Nephron (organoid): ENCODE measurements at regions not wholly inside any gene's neighbourhood (a gene's known extent, or its start where the extent isn't known, plus 50 kb on each side); places are given as distances from the start of the nearest gene placed in this dataset.

ENCODE experiments used
- H3K27ac Mint-ChIP-seq, 3 experiments: 2 replicates each; pipeline ENCODE4 v1.8.0; 2020; ENCODE audit warnings: mixed read lengths in 3 of 3, mild to moderate bottlenecking in 2 of 3, moderate library complexity in 1 of 3
- H3K27me3 Mint-ChIP-seq: 2 replicates; pipeline ENCODE4 v1.8.0; 2021; ENCODE audit warnings: low read depth, mild to moderate bottlenecking, moderate library complexity, mixed read lengths
- H3K36me3 Mint-ChIP-seq: 2 replicates; pipeline ENCODE4 v1.8.0; 2020; ENCODE audit warnings: low read depth, mixed read lengths
- H3K4me1 Mint-ChIP-seq: 2 replicates; pipeline ENCODE4 v1.8.0; 2020; ENCODE audit warnings: mixed read lengths
- H3K4me3 Mint-ChIP-seq, 3 experiments: 2 replicates each; pipeline ENCODE4 v1.8.0; 2020; ENCODE audit warnings: mild to moderate bottlenecking in 3 of 3, mixed read lengths in 3 of 3, moderate library complexity in 2 of 3
- H3K9me3 Mint-ChIP-seq: 2 replicates; pipeline ENCODE4 v1.8.0; 2020; ENCODE audit warnings: mixed read lengths
- CTCF ChIP-seq, 3 experiments: fragments of 200-600 bp; sonication (generic); IDR thresholded peaks; one replicate each; pipeline ENCODE4 v1.5.0; 2021; ENCODE audit warnings: antibody characterized with exemption in 3 of 3; ENCODE audit not compliant: unreplicated experiment in 3 of 3

GRCh38 chrX:117641913-117642656, 474.5 kb downstream of the KLHL13 start:
- Mint-ChIP-seq H3K4me1 (no peaks in the 10 kb centered on the region), H3K27ac (no peak overlapping the region), H3K27me3 (no peaks in the 10 kb centered on the region)

GRCh38 chrX:117636826-117637225, 479.8 kb downstream of the KLHL13 start:
- H3K27ac Mint-ChIP-seq = no peak overlapping the region
- H3K4me3 Mint-ChIP-seq = no peak overlapping the region
- no peaks in the 10 kb centered on the region for H3K36me3 Mint-ChIP-seq
- no peaks in the 10 kb centered on the region for H3K9me3 Mint-ChIP-seq
- no peaks in the 10 kb centered on the region for H3K4me1 Mint-ChIP-seq
- TF ChIP-seq CTCF (IDR thresholded peaks at IDR 0.05; ENCODE audit: unreplicated experiment in 3 of 3) = no peak
- H3K27me3 Mint-ChIP-seq = no peaks in the 10 kb centered on the region

More at GRCh38 chrX:117641913-117642656, 474.5 kb downstream of the KLHL13 start:
- no peaks in the 10 kb centered on the region for H3K9me3 Mint-ChIP-seq
- H3K4me3 Mint-ChIP-seq = no peak overlapping the region
- no peaks in the 10 kb centered on the region for H3K36me3 Mint-ChIP-seq
- no peak for TF ChIP-seq CTCF (IDR thresholded peaks at IDR 0.05; ENCODE audit: unreplicated experiment in 3 of 3)

GRCh38 chrX:117633277-117633676, 483.3 kb downstream of the KLHL13 start:
- TF ChIP-seq CTCF (IDR thresholded peaks at IDR 0.05; ENCODE audit: unreplicated experiment in 3 of 3) = no peak
- H3K4me3 Mint-ChIP-seq = no peak overlapping the region
- no peaks in the 10 kb centered on the region for H3K27me3 Mint-ChIP-seq
- H3K4me1 Mint-ChIP-seq = no peaks in the 10 kb centered on the region
- H3K27ac Mint-ChIP-seq = no peak overlapping the region
- peaks cover 3% of the 10 kb centered on the region for H3K9me3 Mint-ChIP-seq
- no peaks in the 10 kb centered on the region for H3K36me3 Mint-ChIP-seq

- Mint-ChIP-seq H3K9me3 (peaks cover 9% of the 10 kb centered on the region), H3K36me3 (no peaks in the 10 kb centered on the region), H3K27me3 (no peaks in the 10 kb centered on the region)
Measured at GRCh38 chrX:117628381-117628780, 488.2 kb downstream of the KLHL13 start.

GRCh38 chrX:117610806-117611205, 505.8 kb downstream of the KLHL13 start:
- no peak overlapping the region for H3K4me3 Mint-ChIP-seq
- TF ChIP-seq CTCF (IDR thresholded peaks at IDR 0.05; ENCODE audit: unreplicated experiment in 3 of 3) = no peak
- H3K27ac Mint-ChIP-seq = peak overlapping the region; percentile 13 to 37 (median 34)
- H3K4me1 Mint-ChIP-seq = peaks cover 5% of the 10 kb centered on the region
- no peaks in the 10 kb centered on the region for H3K36me3 Mint-ChIP-seq
- no peaks in the 10 kb centered on the region for H3K27me3 Mint-ChIP-seq
- peaks cover 7% of the 10 kb centered on the region for H3K9me3 Mint-ChIP-seq

More at GRCh38 chrX:117628381-117628780, 488.2 kb downstream of the KLHL13 start:
- no peak for TF ChIP-seq CTCF (IDR thresholded peaks at IDR 0.05; ENCODE audit: unreplicated experiment in 3 of 3)
- Mint-ChIP-seq H3K4me1 (no peaks in the 10 kb centered on the region), H3K4me3 (no peak overlapping the region), H3K27ac (no peak overlapping the region)

- peaks cover 4% of the 10 kb centered on the region for H3K9me3 Mint-ChIP-seq
- H3K4me1 Mint-ChIP-seq = peaks cover 5% of the 10 kb centered on the region
- no peaks in the 10 kb centered on the region for H3K27me3 Mint-ChIP-seq
- H3K36me3 Mint-ChIP-seq = no peaks in the 10 kb centered on the region
- H3K4me3 Mint-ChIP-seq = no peak overlapping the region
- no peak overlapping the region for H3K27ac Mint-ChIP-seq
- no peak for TF ChIP-seq CTCF (IDR thresholded peaks at IDR 0.05; ENCODE audit: unreplicated experiment in 3 of 3)
Measured at GRCh38 chrX:117610049-117610448, 506.6 kb downstream of the KLHL13 start.
